ENCODE measurements at regions not wholly inside any gene's neighbourhood (a gene's known extent, or its start where the extent isn't known, plus 50 kb on each side); places are given as distances from the start of the nearest gene placed in this dataset.

DNA sequence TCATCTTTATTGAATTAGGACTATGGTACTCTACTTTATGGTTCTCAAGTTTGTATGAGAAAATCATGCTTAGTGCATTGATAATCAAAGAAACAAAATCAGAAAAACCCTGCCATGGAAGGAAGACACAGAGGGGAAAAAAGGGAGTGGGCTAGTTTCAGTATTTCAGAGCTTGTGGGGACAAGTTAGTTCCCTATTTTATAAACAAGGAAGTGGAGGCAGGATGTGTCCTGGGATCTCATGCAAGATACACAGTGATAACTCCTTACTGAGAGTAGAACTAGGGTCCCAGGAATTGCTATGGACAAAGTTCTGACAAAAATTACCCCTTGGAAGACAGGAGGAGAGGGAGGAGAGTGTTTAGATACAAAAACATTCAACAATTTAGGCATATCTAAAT, 1277.3 kb downstream of the UQCRFS1 start:
- no peaks in the 10 kb centered on the region for H3K27me3 ChIP-seq (ENCODE audit: control insufficient read depth in 5 of 5, insufficient read depth in 4 of 5, low read length in 5 of 5)
- H3K36me3 ChIP-seq (ENCODE audit: control insufficient read depth in 5 of 5, insufficient read depth in 5 of 5, low read length in 5 of 5), result no peaks in the 10 kb centered on the region
- no peak overlapping the region for H3K9ac ChIP-seq (ENCODE audit: low read length in 5 of 5)
- H3K4me3 ChIP-seq (ENCODE audit: low read depth in 1 of 5, low read length in 5 of 5), result no peak overlapping the region
- no peaks in the 10 kb centered on the region for H3K9me3 ChIP-seq (ENCODE audit: control insufficient read depth in 5 of 5, low read length in 5 of 5)
- no peak overlapping the region for H3K27ac ChIP-seq (ENCODE audit: low read depth, low read length)
- no peaks in the 10 kb centered on the region for H3K4me1 ChIP-seq (ENCODE audit: control insufficient read depth in 5 of 5, insufficient read depth in 5 of 5, low read length in 5 of 5)

DNA sequence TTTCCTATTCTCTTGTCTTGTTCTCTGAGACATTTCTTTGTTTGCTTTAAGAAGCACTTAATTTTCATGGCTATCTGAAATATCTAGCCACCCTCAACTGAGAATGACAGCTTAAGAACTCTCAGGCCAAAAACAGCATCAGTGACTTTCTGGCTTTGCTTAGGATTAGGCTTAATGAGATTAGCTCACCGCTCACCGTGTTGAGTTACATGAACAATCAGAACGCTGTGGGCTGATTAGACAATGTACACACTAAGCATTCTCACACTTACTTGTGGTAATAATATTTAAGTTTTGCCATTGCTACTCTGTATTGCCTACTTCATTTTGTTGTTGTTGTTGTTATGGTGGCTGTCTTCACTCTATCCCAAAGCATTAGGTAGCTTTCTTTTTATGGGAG, 1283.6 kb downstream of the UQCRFS1 start:
- Histone ChIP-seq H3K27ac (ENCODE audit: low read depth, low read length) (no peak overlapping the region), H3K9me3 (ENCODE audit: control insufficient read depth in 5 of 5, low read length in 5 of 5) (no peaks in the 10 kb centered on the region), H3K4me1 (ENCODE audit: control insufficient read depth in 5 of 5, insufficient read depth in 5 of 5, low read length in 5 of 5) (no peaks in the 10 kb centered on the region), H3K36me3 (ENCODE audit: control insufficient read depth in 5 of 5, insufficient read depth in 5 of 5, low read length in 5 of 5) (peaks cover 0 to 2% (median 0%) of the 10 kb centered on the region in 5 donors), H3K27me3 (ENCODE audit: control insufficient read depth in 5 of 5, insufficient read depth in 4 of 5, low read length in 5 of 5) (no peaks in the 10 kb centered on the region), H3K9ac (ENCODE audit: low read length in 5 of 5) (no peak overlapping the region), H3K4me3 (ENCODE audit: low read depth in 1 of 5, low read length in 5 of 5) (no peak overlapping the region)

DNA sequence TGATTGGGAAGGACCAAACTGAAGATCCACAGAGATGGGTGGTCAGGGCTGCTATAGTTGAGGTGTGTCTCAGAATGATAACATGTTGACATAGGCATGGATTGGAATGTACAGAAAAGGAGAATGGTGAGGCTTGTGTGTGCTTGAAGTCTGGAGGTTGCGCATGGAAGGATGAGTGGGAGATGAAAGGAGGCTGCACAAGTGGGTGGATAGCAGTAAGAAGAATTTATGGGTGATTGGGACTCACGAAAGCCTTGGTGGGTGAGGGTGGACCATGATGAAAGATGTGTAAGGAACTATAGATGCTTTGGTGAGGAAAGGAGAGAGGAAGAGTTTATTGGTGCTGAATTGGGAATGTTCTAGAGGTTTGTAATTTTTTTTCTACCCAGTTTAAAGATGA, 1287.7 kb downstream of the UQCRFS1 start:
- Histone ChIP-seq H3K9ac (ENCODE audit: low read length in 5 of 5) (no peak overlapping the region), H3K4me1 (ENCODE audit: control insufficient read depth in 5 of 5, insufficient read depth in 5 of 5, low read length in 5 of 5) (no peaks in the 10 kb centered on the region), H3K9me3 (ENCODE audit: control insufficient read depth in 5 of 5, low read length in 5 of 5) (no peaks in the 10 kb centered on the region), H3K4me3 (ENCODE audit: low read depth in 1 of 5, low read length in 5 of 5) (no peak overlapping the region), H3K27me3 (ENCODE audit: control insufficient read depth in 5 of 5, insufficient read depth in 4 of 5, low read length in 5 of 5) (no peaks in the 10 kb centered on the region), H3K36me3 (ENCODE audit: control insufficient read depth in 5 of 5, insufficient read depth in 5 of 5, low read length in 5 of 5) (peaks cover 0 to 2% (median 0%) of the 10 kb centered on the region in 5 donors), H3K27ac (ENCODE audit: low read depth, low read length) (no peak overlapping the region)

DNA sequence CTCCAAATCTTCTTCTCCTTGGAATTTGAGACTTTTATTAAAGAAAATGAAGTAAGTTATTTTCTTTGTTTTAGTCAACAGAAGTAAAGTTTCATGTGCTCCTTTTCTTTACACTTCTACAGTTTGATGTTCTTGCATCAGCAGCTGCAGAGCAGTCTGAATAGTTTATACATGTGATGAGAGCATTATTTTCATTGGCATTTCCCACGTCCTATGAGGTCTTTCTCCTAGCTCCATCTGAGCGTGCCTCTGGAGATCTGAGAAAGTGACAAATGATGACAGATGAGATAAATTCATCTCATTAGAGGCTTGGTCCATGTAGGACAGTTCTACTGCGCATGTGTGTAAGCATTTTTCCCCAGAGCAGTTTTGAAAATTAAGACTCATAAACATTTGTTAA, 1290.0 kb downstream of the UQCRFS1 start:
- no peaks in the 10 kb centered on the region for H3K4me1 ChIP-seq (ENCODE audit: control insufficient read depth in 5 of 5, insufficient read depth in 5 of 5, low read length in 5 of 5)
- H3K27ac ChIP-seq (ENCODE audit: low read depth, low read length), result no peak overlapping the region
- peaks cover 0 to 5% (median 0%) of the 10 kb centered on the region in 5 donors for H3K9me3 ChIP-seq (ENCODE audit: control insufficient read depth in 5 of 5, low read length in 5 of 5)
- H3K9ac ChIP-seq (ENCODE audit: low read length in 5 of 5), result no peak overlapping the region
- no peak overlapping the region for H3K4me3 ChIP-seq (ENCODE audit: low read depth in 1 of 5, low read length in 5 of 5)
- no peaks in the 10 kb centered on the region for H3K36me3 ChIP-seq (ENCODE audit: control insufficient read depth in 5 of 5, insufficient read depth in 5 of 5, low read length in 5 of 5)
- no peaks in the 10 kb centered on the region for H3K27me3 ChIP-seq (ENCODE audit: control insufficient read depth in 5 of 5, insufficient read depth in 4 of 5, low read length in 5 of 5)

DNA sequence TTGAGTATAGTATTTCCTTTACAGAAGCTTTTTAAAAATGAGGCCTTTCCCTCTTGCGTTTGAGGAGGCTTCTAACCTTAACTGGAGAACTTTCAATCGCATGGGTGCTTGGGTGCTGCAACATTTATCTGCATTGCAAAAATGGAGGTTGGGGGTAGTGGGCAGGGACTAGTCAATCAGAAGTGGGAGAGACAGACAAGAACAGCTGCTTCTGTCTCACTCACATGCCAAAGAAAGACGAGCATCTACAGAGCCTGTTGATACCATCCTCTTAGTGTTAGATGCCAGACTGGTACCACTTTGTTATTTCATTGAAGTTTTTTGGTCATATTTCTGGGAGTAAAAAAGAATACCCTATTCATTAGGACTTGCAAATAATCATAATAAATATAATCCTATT, 1292.2 kb downstream of the UQCRFS1 start:
- Histone ChIP-seq H3K27me3 (ENCODE audit: control insufficient read depth in 5 of 5, insufficient read depth in 4 of 5, low read length in 5 of 5) (no peaks in the 10 kb centered on the region), H3K4me1 (ENCODE audit: control insufficient read depth in 5 of 5, insufficient read depth in 5 of 5, low read length in 5 of 5) (no peaks in the 10 kb centered on the region), H3K27ac (ENCODE audit: low read depth, low read length) (no peak overlapping the region)

DNA sequence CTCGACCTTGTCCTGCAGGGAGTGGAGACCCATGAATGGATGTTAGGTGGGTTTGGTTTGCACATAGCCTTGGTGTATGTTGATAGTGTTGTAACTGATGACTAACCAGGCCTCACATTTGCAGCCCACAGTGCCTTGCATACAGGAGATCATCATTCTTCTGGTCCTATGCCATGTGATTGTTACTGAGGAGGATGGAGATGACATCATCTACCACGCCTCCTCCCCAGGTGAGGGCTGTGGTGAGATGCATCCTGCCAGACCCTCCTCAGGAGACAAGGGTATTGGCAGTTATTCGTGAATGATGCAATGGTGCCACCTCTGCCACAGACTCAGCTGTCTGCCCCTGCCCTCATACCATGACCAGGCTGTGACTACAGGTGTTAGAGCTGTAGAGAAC, 1294.1 kb downstream of the UQCRFS1 start:
- H3K4me1 ChIP-seq (ENCODE audit: control insufficient read depth in 5 of 5, insufficient read depth in 5 of 5, low read length in 5 of 5), result no peaks in the 10 kb centered on the region
- no peak overlapping the region for H3K9ac ChIP-seq (ENCODE audit: low read length in 5 of 5)
- H3K4me3 ChIP-seq (ENCODE audit: low read depth in 1 of 5, low read length in 5 of 5), result no peak overlapping the region
- peaks cover 0 to 5% (median 0%) of the 10 kb centered on the region in 5 donors for H3K9me3 ChIP-seq (ENCODE audit: control insufficient read depth in 5 of 5, low read length in 5 of 5)
- no peaks in the 10 kb centered on the region for H3K27me3 ChIP-seq (ENCODE audit: control insufficient read depth in 5 of 5, insufficient read depth in 4 of 5, low read length in 5 of 5)
- no peak overlapping the region for H3K27ac ChIP-seq (ENCODE audit: low read depth, low read length)
- H3K36me3 ChIP-seq (ENCODE audit: control insufficient read depth in 5 of 5, insufficient read depth in 5 of 5, low read length in 5 of 5), result no peaks in the 10 kb centered on the region

More for the DNA sequence above, 1292.2 kb downstream of the UQCRFS1 start:
- Histone ChIP-seq H3K9me3 (ENCODE audit: control insufficient read depth in 5 of 5, low read length in 5 of 5) (peaks cover 0 to 5% (median 0%) of the 10 kb centered on the region in 5 donors), H3K4me3 (ENCODE audit: low read depth in 1 of 5, low read length in 5 of 5) (no peak overlapping the region), H3K9ac (ENCODE audit: low read length in 5 of 5) (no peak overlapping the region), H3K36me3 (ENCODE audit: control insufficient read depth in 5 of 5, insufficient read depth in 5 of 5, low read length in 5 of 5) (no peaks in the 10 kb centered on the region)

DNA sequence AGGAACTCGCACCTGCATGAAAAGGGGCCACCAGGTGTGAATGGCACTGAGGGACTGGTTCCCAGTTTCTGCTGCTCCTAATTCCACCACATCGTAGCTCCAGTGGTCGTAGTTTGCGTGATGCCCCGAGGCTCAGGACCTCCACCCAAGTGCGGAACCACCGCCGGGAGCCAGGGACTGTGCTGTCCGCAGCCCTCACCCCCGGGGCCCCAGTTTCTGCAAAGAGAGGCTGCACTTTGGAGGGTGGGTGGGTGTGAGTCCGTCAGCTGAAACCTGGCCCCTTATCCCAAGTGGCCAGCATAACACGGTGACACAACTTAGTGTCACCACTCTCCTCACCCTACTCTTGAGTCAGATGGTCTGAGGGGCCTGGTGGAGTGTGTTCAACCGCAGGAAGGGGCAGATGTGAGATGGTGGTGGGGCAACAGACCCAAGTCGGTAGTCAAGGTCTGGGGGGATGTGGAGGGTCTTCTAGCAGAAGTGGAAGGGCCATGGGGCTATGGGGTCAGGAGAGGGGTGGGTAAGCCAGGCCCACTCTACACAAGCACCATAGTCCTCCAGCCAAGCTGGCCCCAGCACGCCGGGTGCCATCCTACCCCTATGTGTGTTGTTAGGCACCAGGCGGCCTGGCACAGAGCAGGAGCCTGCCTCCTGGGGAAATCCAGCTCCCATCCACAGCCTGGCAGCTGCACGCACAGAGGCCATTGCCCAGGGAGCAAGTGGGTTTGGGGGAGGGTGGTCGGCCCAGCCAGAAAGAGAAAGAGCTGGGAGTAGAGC, 1301.6 kb downstream of the UQCRFS1 start:
- H3K4me1 ChIP-seq (ENCODE audit: control insufficient read depth in 5 of 5, insufficient read depth in 5 of 5, low read length in 5 of 5), result peaks cover 0 to 1% (median 0%) of the 10 kb centered on the region in 5 donors
- H3K4me3 ChIP-seq (ENCODE audit: low read depth in 1 of 5, low read length in 5 of 5), result no peak overlapping the region
- peaks cover 0 to 3% (median 0%) of the 10 kb centered on the region in 5 donors for H3K27me3 ChIP-seq (ENCODE audit: control insufficient read depth in 5 of 5, insufficient read depth in 4 of 5, low read length in 5 of 5)
- peaks cover 0 to 4% (median 0%) of the 10 kb centered on the region in 5 donors for H3K9me3 ChIP-seq (ENCODE audit: control insufficient read depth in 5 of 5, low read length in 5 of 5)
- H3K9ac ChIP-seq (ENCODE audit: low read length in 5 of 5), result no peak overlapping the region
- H3K27ac ChIP-seq (ENCODE audit: low read depth, low read length), result no peak overlapping the region
- no peaks in the 10 kb centered on the region for H3K36me3 ChIP-seq (ENCODE audit: control insufficient read depth in 5 of 5, insufficient read depth in 5 of 5, low read length in 5 of 5)

DNA sequence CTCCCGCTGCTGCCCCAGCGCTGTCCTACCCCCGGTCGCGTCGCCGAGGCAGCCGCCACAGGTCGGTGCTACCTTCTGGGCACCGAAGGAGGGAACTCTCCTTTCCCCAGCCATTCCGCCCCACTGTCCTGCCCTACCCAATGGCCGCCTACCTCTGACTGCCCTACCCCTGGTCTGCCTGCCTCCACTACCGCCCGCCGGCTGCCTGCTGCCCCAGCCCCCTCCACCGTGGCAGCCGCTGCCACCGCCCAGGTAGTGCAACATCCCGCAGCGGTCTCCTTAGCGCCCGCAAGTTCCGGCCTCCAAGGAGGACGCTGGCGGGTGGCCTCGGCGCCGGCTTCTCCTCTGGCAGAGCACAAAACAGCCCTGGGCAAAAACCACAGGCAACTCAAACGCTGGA, 1303.1 kb downstream of the UQCRFS1 start:
- Histone ChIP-seq H3K27ac (ENCODE audit: low read depth, low read length) (no peak overlapping the region), H3K4me1 (ENCODE audit: control insufficient read depth in 5 of 5, insufficient read depth in 5 of 5, low read length in 5 of 5) (peaks cover 0 to 1% (median 0%) of the 10 kb centered on the region in 5 donors), H3K4me3 (ENCODE audit: low read depth in 1 of 5, low read length in 5 of 5) (no peak overlapping the region), H3K36me3 (ENCODE audit: control insufficient read depth in 5 of 5, insufficient read depth in 5 of 5, low read length in 5 of 5) (no peaks in the 10 kb centered on the region), H3K9ac (ENCODE audit: low read length in 5 of 5) (no peak overlapping the region), H3K27me3 (ENCODE audit: control insufficient read depth in 5 of 5, insufficient read depth in 4 of 5, low read length in 5 of 5) (peaks cover 0 to 3% (median 0%) of the 10 kb centered on the region in 5 donors), H3K9me3 (ENCODE audit: control insufficient read depth in 5 of 5, low read length in 5 of 5) (peaks cover 0 to 4% (median 0%) of the 10 kb centered on the region in 5 donors)

DNA sequence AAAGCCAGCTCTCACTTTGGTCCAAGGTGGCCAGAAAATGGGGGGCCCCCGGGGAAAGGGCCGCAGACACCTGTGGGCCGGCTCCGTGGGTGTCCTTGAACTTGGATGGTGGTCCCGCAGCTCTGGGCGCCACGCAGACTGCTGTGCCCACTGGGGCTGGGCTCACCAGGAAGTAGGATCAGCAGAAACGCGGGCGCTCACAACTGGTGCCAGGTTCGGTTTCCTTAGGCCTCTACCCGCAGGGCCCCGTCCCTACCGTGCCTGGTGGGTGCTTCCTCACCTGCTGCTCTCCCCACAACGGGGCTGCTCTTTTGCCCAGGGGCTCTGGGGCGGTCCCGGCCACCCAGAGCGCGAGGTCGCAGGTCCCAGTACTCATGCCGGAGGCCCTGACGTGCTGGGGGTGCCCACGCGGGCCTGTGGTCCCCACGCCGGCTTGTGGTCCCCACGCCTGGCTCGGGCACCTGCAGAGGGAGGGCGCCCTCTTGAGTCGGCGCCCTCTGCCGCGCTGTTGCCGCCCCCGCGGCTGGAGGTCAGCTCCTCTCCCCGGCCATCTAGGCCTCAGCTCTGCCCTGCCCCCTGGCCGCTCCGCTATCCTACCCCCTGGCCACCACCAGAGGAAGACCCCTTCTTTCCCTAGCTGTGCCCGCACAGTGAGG, 1303.6 kb downstream of the UQCRFS1 start:
- Histone ChIP-seq H3K36me3 (ENCODE audit: control insufficient read depth in 5 of 5, insufficient read depth in 5 of 5, low read length in 5 of 5) (no peaks in the 10 kb centered on the region), H3K4me1 (ENCODE audit: control insufficient read depth in 5 of 5, insufficient read depth in 5 of 5, low read length in 5 of 5) (peaks cover 0 to 1% (median 0%) of the 10 kb centered on the region in 5 donors), H3K9me3 (ENCODE audit: control insufficient read depth in 5 of 5, low read length in 5 of 5) (peaks cover 0 to 4% (median 0%) of the 10 kb centered on the region in 5 donors), H3K27ac (ENCODE audit: low read depth, low read length) (no peak overlapping the region), H3K4me3 (ENCODE audit: low read depth in 1 of 5, low read length in 5 of 5) (no peak overlapping the region), H3K9ac (ENCODE audit: low read length in 5 of 5) (no peak overlapping the region), H3K27me3 (ENCODE audit: control insufficient read depth in 5 of 5, insufficient read depth in 4 of 5, low read length in 5 of 5) (peaks cover 0 to 3% (median 0%) of the 10 kb centered on the region in 5 donors)

DNA sequence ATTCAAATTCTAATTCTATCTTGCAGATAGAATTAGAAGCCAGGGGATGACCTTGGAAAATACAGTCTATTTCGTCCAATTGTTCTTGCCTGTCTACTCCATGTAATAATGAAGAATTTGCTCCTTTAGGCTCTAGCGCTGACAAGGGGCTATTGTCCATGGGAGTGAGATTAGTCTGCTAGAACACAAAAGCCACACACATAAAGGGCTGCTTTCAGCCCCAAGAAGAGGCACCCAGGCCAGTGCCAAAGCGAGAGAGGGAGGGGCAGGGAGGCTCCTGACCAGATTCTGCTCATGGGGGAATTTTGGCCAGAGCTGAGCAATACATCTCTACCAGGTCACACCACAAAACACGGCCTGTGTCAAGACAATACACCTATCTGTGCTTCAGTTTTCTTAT, 1306.9 kb downstream of the UQCRFS1 start:
- Histone ChIP-seq H3K9me3 (ENCODE audit: control insufficient read depth in 5 of 5, low read length in 5 of 5) (peaks cover 0 to 4% (median 0%) of the 10 kb centered on the region in 5 donors), H3K4me1 (ENCODE audit: control insufficient read depth in 5 of 5, insufficient read depth in 5 of 5, low read length in 5 of 5) (peaks cover 0 to 1% (median 0%) of the 10 kb centered on the region in 5 donors)

More for the DNA sequence above, 1306.9 kb downstream of the UQCRFS1 start:
- H3K27ac ChIP-seq (ENCODE audit: low read depth, low read length), result no peak overlapping the region
- no peak overlapping the region for H3K9ac ChIP-seq (ENCODE audit: low read length in 5 of 5)
- no peak overlapping the region for H3K4me3 ChIP-seq (ENCODE audit: low read depth in 1 of 5, low read length in 5 of 5)
- peaks cover 0 to 3% (median 0%) of the 10 kb centered on the region in 5 donors for H3K27me3 ChIP-seq (ENCODE audit: control insufficient read depth in 5 of 5, insufficient read depth in 4 of 5, low read length in 5 of 5)
- H3K36me3 ChIP-seq (ENCODE audit: control insufficient read depth in 5 of 5, insufficient read depth in 5 of 5, low read length in 5 of 5), result no peaks in the 10 kb centered on the region
